ENCODE measurements at regions not wholly inside any gene's neighbourhood (a gene's known extent, or its start where the extent isn't known, plus 50 kb on each side); places are given as distances from the start of the nearest gene placed in this dataset.
"Not testable (repeated sequence)": the region's sequence is repeated elsewhere in the genome, so short reads cannot be mapped to it uniquely, and the experiment has no call there.

DNA sequence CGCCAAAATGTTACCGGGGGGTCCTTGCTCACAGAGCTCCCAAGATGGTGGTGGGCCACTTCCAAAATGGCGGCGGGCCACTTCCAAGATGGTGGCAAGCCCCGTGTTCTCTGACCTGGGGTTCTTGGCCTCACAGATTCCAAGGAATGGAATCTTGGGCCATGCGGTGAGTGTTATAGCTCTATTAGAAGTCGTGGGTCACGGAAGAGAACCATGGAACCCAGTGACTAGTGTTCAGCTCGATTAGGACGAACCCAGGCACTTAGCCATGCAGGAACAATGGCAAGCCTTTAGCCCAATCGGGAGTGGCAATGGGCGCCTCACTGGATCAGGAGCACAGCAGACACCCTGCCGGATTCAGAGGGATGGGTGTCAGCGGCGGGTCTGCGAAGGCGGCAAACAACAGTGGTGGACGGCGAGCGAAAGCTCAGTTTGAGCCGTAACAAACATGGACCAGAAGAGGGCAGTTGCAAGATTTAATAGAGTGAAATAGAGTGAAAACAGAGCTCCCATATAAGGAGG, 254.9 kb upstream of the CNR1 start:
- not testable (repeated sequence) for TF ChIP-seq EZH2 (IDR thresholded peaks at IDR 0.05); POLR2AphosphoS5 (IDR thresholded peaks at IDR 0.05; ENCODE audit: borderline replicate concordance, low read depth, low read length); FOXP2 (optimal IDR thresholded peaks at IDR 0.05; ENCODE audit: control extremely low read depth, extremely low read length, insufficient read depth)
